Endothelial cell of umbilical vein (primary cell): ENCODE measurements at regions not wholly inside any gene's neighbourhood (a gene's known extent, or its start where the extent isn't known, plus 50 kb on each side); places are given as distances from the start of the nearest gene placed in this dataset.

Source experiments
- BruUV-seq: library from RNA; stranded (reverse); fragments of 400-500 nt; replicated peaks from 2 replicates; lab custom pipeline; 2021; lab: Mats Ljungman, UMichigan
- CTCF ChIA-PET: fragments of 300-600, 350-600 bp; sonication (Branson Sonifier 250); formaldehyde crosslinking; loops from one replicate; lab custom pipeline; 2021; ENCODE audit warnings: antibody characterized with exemption, inconsistent platforms; lab: Charles Lee
- POLR2A ChIA-PET: fragments of 300-600, 350-600 bp; sonication (Branson Sonifier 250); formaldehyde crosslinking; loops from one replicate; lab custom pipeline; 2021; ENCODE audit warnings: antibody characterized with exemption, inconsistent platforms; lab: Charles Lee
- DNase-seq: peaks from one replicate; pipeline ENCODE4 v3.0.0-alpha.2; 2011; ENCODE audit warnings: low read depth, low spot score
- FAIRE-seq: peaks from 2 replicates; lab custom pipeline; 2011; peaks lifted over from hg19 to GRCh38; lab: Jason Lieb, UNC
- H2AFZ ChIP-seq: 2 replicates; pipeline ENCODE4 v1.6.0; 2012; ENCODE audit warnings: low read depth, low read length, control low read depth, inconsistent platforms
- H3K27ac ChIP-seq: 2 replicates; pipeline ENCODE4 v1.5.1; 2011; ENCODE audit warnings: low read depth, mild to moderate bottlenecking, control low read depth, low read length, moderate library complexity; ENCODE audit not compliant: insufficient read depth
- H3K27me3 ChIP-seq, 2 experiments: 2 replicates each; pipeline versions ENCODE4 v1.6.0 to v1.6.1; 2011; ENCODE audit warnings: low read length in 2 of 2, mixed read lengths in 1 of 2; ENCODE audit not compliant: control insufficient read depth in 2 of 2, insufficient read depth in 2 of 2
- H3K36me3 ChIP-seq, 2 experiments: 2 replicates in 1 of 2; 3 replicates in 1 of 2; pipeline ENCODE4 v1.5.1; 2011; ENCODE audit warnings: low read length in 2 of 2, mild to moderate bottlenecking in 1 of 2, moderate library complexity in 1 of 2; ENCODE audit not compliant: control insufficient read depth in 2 of 2, insufficient read depth in 2 of 2; ENCODE audit errors: extremely low read depth in 1 of 2
- H3K4me1 ChIP-seq: 3 replicates; pipeline ENCODE4 v1.5.1; 2011; ENCODE audit warnings: mild to moderate bottlenecking, low read length; ENCODE audit not compliant: control insufficient read depth, insufficient read depth; ENCODE audit errors: extremely low read depth
- H3K4me2 ChIP-seq: 2 replicates; pipeline ENCODE4 v1.6.1; 2011; ENCODE audit warnings: low read length, control low read depth, mixed read lengths; ENCODE audit not compliant: insufficient read depth
- H3K4me3 ChIP-seq, 3 experiments: fragments of 200-600 bp in 1 of 3; sonication (generic), shearing (Covaris generic) in 1 of 3; replicated peaks in 1 of 3; 2 replicates each; pipeline ENCODE4 v1.5.1; 2011 to 2016; ENCODE audit warnings: control low read depth in 3 of 3, low read length in 3 of 3, mild to moderate bottlenecking in 2 of 3, inconsistent platforms in 1 of 3, low read depth in 1 of 3, moderate library complexity in 1 of 3; ENCODE audit not compliant: insufficient read depth in 1 of 3
- H3K79me2 ChIP-seq: 2 replicates; pipeline ENCODE4 v1.6.0; 2012; ENCODE audit warnings: low read length, inconsistent platforms; ENCODE audit not compliant: control insufficient read depth, insufficient read depth
- H3K9ac ChIP-seq: replicated peaks from 2 replicates; pipeline ENCODE3; 2011; ENCODE audit warnings: low read length, control low read depth; ENCODE audit not compliant: insufficient read depth; ENCODE audit errors: extremely low read depth
- H3K9me1 ChIP-seq: replicated peaks from 3 replicates; pipeline ENCODE4 v1.6.0; 2011; ENCODE audit warnings: mild to moderate bottlenecking, low read length; ENCODE audit not compliant: control insufficient read depth, insufficient read depth; ENCODE audit errors: extremely low read depth
- H3K9me3 ChIP-seq: replicated peaks from 2 replicates; pipeline ENCODE4 v1.5.1; 2012; ENCODE audit warnings: low read length, inconsistent platforms; ENCODE audit not compliant: control insufficient read depth, insufficient read depth
- H4K20me1 ChIP-seq: replicated peaks from 2 replicates; pipeline ENCODE3; 2011; ENCODE audit warnings: mild to moderate bottlenecking, low read length; ENCODE audit not compliant: control insufficient read depth, insufficient read depth; ENCODE audit errors: extremely low read depth
- CTCF ChIP-seq, 2 donors: IDR thresholded peaks; 1 replicate in 1 of 2; 2 replicates in 1 of 2; pipeline ENCODE4 v1.5.1; 2011; ENCODE audit warnings: low read length in 2 of 2, mild to moderate bottlenecking in 2 of 2, moderate library complexity in 2 of 2, control low read depth in 1 of 2, inconsistent platforms in 1 of 2, low read depth in 1 of 2; ENCODE audit not compliant: insufficient read depth in 1 of 2; ENCODE audit errors: extremely low read depth in 1 of 2
- EZH2 ChIP-seq: IDR thresholded peaks from 2 replicates; pipeline ENCODE4 v1.6.1; 2012; ENCODE audit warnings: borderline replicate concordance, low read depth, mild to moderate bottlenecking, moderate library complexity, low read length, inconsistent platforms; ENCODE audit not compliant: severe bottlenecking
- FOS ChIP-seq: IDR thresholded peaks from 2 replicates; pipeline ENCODE4 v1.6.1; 2011; ENCODE audit warnings: mild to moderate bottlenecking, low read length, moderate library complexity, borderline replicate concordance; ENCODE audit not compliant: insufficient read depth
- GATA2 ChIP-seq: IDR thresholded peaks from 2 replicates; pipeline ENCODE4 v1.7.0; 2011; ENCODE audit warnings: low read depth, mild to moderate bottlenecking, moderate library complexity, mixed read lengths, low read length; ENCODE audit not compliant: insufficient read length, insufficient read depth
- JUN ChIP-seq: IDR thresholded peaks from 2 replicates; pipeline ENCODE4 v1.6.1; 2011; ENCODE audit warnings: borderline replicate concordance, low read depth; ENCODE audit not compliant: insufficient read length, insufficient read depth
- MYC ChIP-seq: IDR thresholded peaks from one replicate; pipeline ENCODE4 v1.6.1; 2011; ENCODE audit warnings: mild to moderate bottlenecking, low read depth, low read length
- POLR2A ChIP-seq: IDR thresholded peaks from 2 replicates; pipeline ENCODE4 v1.6.1; 2012; ENCODE audit warnings: low read depth, mild to moderate bottlenecking, control low read depth, low read length
- POLR2AphosphoS5 ChIP-seq: IDR thresholded peaks from 2 replicates; pipeline ENCODE4 v1.6.1; 2012; ENCODE audit warnings: low read depth, mild to moderate bottlenecking, control low read depth, low read length, moderate library complexity; ENCODE audit not compliant: insufficient read depth
- dilution Hi-C: fragments of 300-500 bp; cut with MboI; formaldehyde crosslinking; loops from one replicate; pipeline ENCODE4 v1.15.0; 2019; ENCODE audit warnings: low sequenced_read_pairs; ENCODE audit not compliant: extremely low pct_ligation_motif_present
- intact Hi-C: fragments of 100-400 bp; cut with micrococcal nuclease; formaldehyde crosslinking; loops from one replicate; pipeline ENCODE4 v1.10.0; 2022
- TF ChIP-seq, protein P1 (sequence below): IDR thresholded peaks from 2 replicates; pipeline ENCODE4 v1.6.1; 2011; ENCODE audit not compliant: insufficient read depth, insufficient read length

DNA sequence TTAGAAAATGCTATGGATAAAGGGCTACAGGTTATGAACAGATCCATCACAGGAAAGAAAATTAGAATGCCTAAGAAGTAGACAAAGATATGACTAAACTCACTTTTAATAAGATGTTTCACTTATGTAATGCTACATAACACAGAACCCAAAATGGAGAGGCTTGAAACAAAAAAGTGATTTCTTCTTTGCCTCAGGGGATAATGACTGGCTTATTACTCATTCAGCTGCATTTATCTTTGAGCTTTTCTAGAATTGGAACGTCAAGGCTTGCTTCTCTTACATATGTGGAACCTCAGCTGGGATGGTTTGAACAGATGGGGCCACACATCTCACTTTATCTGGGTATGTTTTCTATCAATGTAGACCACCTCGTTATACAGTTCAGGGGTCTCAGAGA is 120.6 kb upstream of the EPHA3 start:
- POLR2A ChIA-PET = no interaction called here
- no peak for FAIRE-seq
- no peak overlapping the region for H3K4me3 ChIP-seq
- CTCF ChIA-PET = no interaction called here
- no peak overlapping the region for H3K27ac ChIP-seq
- H3K9me3 ChIP-seq = peaks cover 3% of the 10 kb centered on the region
- no peak overlapping the region for H3K9ac ChIP-seq
- H3K4me2 ChIP-seq = no peak overlapping the region
- no peak overlapping the region for H2AFZ ChIP-seq
- intact Hi-C loops = no loop called here
- H3K9me1 ChIP-seq = no peaks in the 10 kb centered on the region
- dilution Hi-C loops = no loop called here
- H3K36me3 ChIP-seq = no peaks in the 10 kb centered on the region
- no peak for DNase-seq
- no peaks in the 10 kb centered on the region for H3K4me1 ChIP-seq
- TF ChIP-seq GATA2 (no peak), FOS (no peak), POLR2A (no peak), CTCF (IDR thresholded peaks at IDR 0.05; ENCODE audit: extremely low read depth in 1 of 2, insufficient read depth in 1 of 2, low read depth in 1 of 2, low read length in 2 of 2) (no peak), POLR2AphosphoS5 (no peak), EZH2 (no peak), JUN (no peak), MYC (no peak)
- TF ChIP-seq, protein P1, sequence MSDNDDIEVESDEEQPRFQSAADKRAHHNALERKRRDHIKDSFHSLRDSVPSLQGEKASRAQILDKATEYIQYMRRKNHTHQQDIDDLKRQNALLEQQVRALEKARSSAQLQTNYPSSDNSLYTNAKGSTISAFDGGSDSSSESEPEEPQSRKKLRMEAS = no peak
- H3K27me3 ChIP-seq = no peaks in the 10 kb centered on the region
- H3K79me2 ChIP-seq = no peaks in the 10 kb centered on the region
- BruUV-seq = no TSS peak
- H4K20me1 ChIP-seq = no peaks in the 10 kb centered on the region
